Ramos (cell line): ENCODE measurements at regions not wholly inside any gene's neighbourhood (a gene's known extent, or its start where the extent isn't known, plus 50 kb on each side); places are given as distances from the start of the nearest gene placed in this dataset.
"Not testable (repeated sequence)": the region's sequence is repeated elsewhere in the genome, so short reads cannot be mapped to it uniquely, and the experiment has no call there.

Source experiments
- in situ Hi-C: fragments of 300-500 bp; cut with MboI; formaldehyde crosslinking; loops from one replicate; pipeline ENCODE4 v1.14.3; 2022; ENCODE audit warnings: low sequenced_read_pairs; ENCODE audit not compliant: unreplicated experiment

DNA sequence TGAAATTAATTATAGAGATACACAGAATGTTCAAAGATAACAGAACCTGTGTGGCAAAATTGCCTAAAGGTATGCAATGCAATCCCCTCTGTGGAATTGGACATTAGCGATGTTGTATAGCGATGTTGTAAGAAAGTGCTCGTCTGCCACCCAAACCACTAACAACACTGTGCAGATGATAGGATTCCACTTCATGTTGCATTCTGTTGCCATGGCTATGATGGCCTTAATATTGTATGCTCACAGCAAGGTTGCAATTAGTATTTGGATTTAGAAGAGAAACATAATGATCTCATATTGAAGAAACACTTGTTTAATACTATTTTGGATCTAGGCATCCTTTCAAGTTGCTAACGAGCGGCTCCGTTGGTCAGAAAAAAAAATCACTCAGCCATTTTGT, 260.3 kb downstream of the BCAT1 start:
- in situ Hi-C loops, result no loop called here

DNA sequence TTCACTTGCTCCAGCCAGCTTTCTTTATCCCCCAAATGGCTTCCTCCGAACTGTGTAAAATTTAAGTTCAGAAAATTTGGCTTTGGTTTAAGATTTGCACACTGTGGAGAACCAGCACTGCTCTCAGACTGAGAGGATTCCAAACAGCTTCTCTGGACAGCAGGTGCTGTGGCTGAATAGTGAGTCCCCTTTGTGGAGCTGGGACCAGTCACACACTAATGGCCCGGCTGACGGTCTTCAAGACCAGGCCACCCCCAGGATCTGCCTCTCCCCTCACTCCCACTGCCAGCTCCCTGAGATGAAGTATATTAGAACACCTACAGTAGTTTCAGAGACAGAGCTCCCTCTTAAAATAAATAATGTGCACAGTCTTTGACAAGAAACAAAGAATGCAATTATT, 267.3 kb downstream of the BCAT1 start:
- in situ Hi-C loops, result no loop called here

DNA sequence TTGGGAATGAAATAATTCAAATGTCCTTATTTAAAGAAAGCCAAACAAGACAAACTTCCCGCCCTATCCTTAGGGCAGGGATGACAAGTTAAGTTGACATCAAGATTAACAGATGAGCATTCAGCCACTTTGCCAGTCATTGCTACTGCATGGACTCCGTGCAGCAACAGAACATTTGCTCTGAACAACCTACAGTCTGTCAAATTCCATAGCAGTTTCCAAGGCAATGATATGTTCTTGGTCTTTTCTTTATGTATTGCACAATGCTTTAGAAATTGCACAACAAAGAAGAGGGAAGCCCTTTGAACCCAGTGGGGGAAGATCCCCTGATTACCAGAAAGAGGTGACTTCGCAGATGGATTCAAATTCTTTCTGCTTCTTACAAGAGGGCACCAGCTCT, 269.8 kb downstream of the BCAT1 start:
- in situ Hi-C loops, result no loop called here

DNA sequence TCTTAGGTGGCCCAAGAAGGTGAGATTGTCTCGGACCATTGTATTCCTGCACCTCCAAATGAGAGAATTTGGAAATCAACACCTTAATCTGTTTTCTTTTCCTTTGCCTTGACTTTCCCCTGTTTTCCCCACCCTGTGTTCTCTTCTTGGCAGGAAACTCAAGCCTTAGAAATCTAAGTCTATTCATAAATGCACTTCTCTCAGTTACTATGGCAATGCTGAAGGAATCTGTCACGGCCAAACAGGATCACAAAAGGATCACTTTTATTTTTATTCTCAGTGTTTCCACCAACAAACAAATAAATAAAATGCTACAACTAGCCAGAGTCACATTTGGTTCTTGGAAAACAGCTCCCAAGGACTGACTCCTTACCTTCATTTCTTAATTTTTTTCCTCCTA, 270.5 kb downstream of the BCAT1 start:
- in situ Hi-C loops, result no loop called here

DNA sequence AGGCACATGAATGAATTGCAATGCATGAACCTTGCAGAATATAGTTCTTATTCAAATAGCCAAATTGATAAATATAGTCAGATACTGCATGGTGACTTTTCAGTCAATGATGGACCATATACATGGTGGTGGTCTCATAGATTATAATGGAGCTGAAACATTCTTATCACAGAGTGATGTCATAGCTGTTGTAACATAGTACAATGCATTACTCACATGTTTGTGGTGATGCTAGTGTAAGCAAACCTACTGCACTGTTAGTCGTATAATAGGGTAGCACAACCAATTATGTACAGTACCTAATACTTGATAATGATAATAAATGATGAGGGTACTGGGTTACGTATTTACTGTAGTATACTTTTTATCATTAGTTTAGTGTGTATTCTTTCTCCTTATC, 280.3 kb downstream of the BCAT1 start:
- in situ Hi-C loops, result no loop called here

DNA sequence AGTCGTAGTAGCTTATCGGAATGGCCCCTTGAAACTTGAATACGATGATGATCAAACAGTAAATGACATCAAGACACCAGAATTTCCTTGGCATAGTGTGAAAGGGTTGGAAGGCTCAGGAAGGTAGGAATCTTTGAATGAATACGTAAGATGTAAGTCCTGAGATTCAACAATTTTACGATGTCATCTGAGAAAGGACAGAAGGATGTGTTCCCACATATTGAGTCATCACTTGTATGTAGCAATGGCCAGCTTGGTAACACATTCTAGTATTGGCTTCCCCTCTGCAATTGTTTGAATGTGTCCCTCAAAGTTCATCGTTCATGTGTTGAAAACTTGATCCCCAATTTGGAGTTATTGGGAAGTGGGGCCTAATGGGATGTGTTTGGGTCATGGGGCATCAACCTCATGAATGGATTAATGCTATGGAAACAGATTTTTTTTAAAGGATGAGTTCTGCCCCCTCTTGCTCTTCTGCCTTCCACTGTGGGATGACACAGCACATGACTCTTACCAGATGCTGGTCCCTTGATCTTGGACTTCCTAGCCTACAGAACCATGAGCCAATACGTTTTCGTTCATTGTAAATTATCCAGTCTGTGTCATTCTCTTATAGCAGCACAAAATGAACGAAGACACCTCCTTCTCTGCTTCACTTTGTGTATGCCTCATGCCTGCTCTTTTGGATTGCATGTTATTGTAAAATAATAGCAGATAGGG, 284.6 kb downstream of the BCAT1 start:
- in situ Hi-C loops, result no loop called here

DNA sequence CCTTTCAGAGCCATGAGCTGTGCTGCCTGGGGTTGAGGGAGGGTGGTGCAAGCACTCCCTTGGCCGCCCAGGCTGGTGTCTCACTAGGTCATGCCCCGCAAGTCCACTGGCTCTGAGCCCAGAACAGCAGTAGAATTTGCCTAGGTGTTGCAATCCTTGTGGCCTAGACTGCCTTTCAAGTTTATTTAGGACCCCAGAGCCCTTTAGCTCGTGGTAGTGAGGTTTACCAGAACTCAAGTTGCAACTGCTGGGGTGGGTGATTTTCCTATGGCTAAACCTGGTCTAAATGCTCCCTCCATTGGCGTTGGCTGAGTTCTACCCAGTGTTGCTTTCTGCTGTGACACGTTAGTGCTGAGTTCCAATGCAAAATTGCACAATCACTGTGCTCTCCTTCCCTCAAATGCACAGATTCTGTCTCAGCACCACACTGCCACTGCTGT, 287.2 kb downstream of the BCAT1 start:
- in situ Hi-C loops, result no loop called here

DNA sequence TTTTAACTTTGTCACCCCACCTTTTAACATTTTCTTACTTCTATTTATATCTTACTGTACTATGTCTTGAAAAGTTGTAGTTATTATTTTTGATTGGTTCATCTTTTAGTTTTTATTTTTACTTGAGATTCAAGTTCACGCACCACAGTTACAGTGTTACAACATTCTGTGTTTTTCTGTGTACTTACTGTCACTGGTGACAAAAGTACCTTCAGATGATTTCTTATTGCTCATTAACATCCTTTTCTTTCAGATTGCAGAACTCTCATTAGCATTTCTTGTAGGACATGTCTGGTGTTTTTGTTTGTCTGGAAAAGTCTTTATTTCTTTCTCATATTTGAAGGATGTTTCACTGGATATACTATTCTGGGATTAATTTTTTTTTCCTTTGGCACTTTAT, 289.9 kb downstream of the BCAT1 start:
- in situ Hi-C loops, result no loop called here

DNA sequence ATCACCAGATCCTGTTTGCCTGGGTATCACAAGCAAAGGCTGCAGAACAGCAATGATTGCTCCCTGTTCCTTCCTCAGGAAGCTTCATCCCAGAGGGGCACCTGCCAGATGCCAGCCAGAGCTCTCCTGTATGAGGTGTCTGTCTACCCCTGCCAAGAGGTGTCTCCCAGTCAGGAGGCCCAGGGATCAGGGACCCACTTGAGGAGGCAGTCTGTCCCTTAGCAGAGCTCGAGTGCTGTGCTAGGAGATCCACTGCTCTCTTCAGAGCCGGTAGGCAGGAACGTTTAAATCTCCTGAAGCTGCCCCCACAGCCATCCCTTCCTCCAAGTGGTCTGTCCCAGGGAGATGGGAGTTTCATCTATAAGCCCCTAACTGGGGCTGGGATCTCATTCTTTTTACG, 294.6 kb downstream of the BCAT1 start:
- in situ Hi-C loops, result not testable (repeated sequence)

DNA sequence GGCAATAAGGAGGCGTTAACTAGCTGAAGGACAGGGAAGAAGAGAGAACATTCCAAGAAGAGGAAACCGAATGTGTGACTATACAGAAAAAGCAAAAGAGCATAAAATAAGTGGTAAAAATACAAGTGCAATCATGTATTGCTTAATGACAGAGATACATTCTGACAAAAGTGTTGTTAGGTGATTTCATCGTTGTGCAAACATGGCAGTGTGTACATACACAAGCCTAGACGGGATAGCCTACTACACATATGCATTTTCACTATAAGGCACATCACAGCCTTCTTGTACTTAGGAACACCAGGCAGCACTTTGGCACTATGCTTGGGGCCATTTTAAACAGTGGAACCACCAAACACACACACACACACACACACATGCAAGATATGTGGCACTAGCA, 299.3 kb downstream of the BCAT1 start:
- in situ Hi-C loops, result no loop called here

DNA sequence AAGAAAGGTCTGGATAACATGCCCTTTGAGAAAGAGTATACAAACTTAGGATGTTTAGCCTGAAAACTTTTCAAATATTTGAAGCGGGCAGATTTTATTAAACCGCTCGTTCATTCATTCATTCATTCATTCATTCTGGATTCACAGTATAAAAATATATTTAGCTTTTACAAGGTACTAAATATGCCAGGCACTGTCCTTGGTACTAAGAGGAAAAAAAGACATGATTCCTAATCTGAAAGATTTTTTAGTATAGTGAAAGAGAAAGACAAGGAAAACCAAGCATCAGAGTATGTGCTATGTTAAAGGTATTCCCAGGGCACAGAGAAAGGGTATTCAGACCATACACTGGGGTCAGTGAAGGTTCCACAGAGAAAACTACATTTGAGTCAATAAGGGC, 299.7 kb downstream of the BCAT1 start:
- in situ Hi-C loops, result no loop called here

DNA sequence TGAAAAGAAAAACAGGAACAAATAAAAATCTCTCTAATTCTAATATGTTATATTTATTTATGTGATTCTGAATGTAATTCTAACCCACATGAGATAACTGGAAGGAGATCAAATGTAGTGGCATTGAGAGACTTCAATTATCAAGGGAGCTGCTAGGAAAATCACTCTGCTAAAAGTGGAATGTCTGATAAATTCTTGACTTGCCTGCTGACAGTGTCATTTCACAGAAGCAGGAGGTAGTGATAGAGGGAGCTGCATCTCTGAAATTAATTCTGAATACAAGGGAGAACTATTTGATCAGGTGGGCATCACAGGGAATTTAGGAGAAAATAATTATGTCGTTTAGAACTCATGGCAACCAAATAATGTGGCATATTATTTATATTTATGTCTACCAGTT, 303.6 kb downstream of the BCAT1 start:
- in situ Hi-C loops, result no loop called here

DNA sequence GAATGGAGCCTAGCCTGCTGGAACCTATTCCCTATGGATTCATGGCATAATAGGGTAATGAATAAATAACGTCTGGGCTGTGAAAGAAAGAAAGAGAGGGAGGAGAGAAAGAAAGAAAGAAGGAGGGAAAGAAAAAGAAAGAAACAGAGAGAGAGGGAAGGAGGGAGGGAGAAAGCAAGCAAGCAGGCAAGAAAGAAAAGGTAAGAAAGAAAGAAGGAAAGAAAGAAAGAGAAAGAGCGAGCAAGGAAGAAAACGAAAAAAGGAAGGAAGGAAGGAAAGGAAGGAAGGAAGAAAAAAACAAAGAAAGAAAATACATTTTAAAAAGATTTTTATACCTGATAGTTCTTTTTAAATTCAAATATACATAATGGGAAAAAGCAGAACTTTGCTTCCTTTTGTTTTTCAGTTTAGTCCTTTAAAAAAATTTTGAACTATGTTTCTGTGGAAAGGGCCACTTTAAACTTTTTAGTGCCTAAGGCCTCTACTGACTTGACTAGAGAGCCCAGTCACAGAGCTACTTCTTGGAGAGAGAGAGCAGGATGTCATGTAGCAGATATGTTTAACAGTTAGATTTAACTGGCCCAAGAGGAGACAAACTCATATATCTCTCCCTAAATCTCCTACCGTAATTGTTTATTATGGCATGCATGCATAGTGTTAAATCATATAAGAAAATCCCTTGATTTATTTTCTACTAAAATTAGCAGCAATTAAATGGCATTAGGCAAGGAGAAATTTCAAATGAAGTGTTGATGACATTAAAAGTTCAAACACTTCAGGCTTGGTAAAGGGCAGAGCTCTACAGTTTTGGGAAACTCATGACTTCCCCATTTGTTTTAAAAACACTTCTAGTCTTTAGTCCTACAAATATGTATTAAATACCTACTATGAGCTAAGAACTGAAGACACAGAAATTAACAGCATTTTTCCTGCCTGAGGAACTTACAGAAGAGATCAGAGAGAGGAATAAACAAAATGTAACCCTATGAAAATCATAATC, 305.5 kb downstream of the BCAT1 start:
- in situ Hi-C loops, result no loop called here

DNA sequence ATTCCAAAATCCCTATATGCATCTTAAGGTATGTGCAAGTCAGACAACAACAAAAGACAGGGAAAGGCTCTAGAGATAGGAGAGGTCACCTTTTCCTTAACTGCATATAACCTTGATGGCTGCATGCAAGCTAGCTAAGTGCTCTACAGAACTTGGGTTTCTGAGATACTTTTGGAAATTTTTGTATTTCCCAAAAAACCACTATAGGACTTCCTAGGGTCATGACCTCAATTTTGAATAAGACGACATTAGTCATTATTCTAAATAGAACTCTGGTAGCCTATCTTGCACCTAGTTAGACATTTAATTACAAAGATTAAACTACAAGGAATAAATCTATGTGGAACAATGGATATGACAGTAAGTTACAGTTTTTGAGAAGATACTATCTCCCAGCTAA, 309.3 kb downstream of the BCAT1 start:
- in situ Hi-C loops, result no loop called here

DNA sequence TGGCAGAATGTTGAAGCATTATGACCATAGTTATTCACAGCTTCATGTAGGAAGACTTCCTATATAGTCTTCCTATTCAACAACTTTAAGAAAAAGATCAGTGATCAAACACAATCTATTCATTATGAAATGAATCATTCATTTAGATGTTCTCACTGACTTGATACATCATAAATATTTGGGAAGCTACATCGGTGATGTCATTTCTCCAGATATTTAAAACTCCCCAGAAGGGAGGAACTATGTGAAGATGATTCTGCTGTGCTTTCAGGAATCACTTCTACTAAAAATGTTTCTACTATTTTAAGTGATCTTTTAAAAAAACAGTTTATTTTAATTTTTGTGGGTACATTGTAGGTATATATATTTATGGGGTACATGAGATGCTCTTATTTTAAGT, 316.4 kb downstream of the BCAT1 start:
- in situ Hi-C loops, result no loop called here

DNA sequence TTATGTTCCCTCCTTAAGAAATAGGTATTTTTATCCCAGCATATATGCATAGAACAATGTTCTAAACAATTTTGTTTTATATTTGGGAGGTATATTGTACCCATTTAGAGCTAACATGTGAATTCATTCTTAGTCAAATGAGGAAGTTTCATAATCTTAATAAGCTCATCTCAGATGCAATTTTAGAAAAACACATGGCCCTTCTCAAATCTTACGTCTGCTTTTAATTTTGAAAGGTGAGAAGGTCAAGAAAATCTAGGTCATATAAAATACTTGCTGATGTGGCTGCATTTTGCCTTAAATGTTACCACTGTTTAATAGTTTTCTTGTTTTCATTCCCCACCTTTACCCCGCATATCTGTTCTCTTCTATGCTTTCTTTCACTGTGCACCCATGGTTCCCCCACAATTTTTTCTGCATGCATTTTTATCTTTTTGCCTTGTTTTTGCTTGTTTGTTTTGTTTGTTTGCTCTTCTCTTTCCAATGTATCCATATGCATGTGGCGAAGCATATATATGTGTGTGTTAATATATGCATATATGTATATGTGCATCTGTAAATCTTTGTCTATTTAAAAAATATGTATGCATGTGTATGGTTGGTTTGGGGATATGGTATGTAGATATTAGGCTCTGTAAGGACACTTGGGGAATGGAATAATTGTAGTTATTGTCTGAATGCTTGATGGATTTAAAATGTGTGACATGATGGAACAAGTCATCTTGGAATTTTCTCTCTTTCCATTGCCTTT, 317.1 kb downstream of the BCAT1 start:
- in situ Hi-C loops, result no loop called here

DNA sequence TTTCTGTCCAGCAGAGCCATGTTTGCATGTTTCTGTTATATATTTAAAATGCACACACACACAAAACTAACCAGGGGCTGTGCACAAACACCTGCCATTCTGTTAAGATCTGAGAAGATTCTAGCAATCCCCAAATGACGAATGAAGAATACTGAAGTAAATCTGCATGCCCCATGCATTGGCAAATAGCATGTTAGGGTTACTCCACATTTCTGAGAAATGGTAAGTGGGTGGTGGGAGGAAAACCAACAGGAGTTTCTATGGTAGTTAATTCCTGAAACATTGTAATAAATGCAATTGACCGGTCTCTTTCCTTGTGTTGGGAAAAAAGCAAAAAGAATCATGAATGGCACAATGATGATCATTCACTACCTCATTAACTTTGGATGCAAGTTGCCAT, 318.0 kb downstream of the BCAT1 start:
- in situ Hi-C loops, result no loop called here

DNA sequence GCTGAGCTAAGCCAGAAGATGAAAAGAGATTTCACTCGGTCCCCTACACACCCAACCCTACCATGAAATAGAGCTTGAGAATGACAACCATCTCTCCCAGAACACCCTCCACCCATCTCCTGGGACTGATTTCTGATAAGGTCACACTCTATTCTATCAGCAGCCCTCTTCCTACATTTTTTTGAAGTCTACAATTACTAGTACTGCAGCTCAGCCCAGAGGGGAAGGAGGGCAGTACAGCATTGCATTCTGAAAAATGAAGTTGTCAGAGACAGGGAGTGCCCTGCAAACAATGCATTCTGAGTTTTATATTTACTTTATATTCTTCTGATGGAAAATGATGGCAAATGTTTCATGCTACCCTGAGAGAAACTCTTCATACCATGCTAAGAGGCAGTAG, 318.5 kb downstream of the BCAT1 start:
- in situ Hi-C loops, result no loop called here

DNA sequence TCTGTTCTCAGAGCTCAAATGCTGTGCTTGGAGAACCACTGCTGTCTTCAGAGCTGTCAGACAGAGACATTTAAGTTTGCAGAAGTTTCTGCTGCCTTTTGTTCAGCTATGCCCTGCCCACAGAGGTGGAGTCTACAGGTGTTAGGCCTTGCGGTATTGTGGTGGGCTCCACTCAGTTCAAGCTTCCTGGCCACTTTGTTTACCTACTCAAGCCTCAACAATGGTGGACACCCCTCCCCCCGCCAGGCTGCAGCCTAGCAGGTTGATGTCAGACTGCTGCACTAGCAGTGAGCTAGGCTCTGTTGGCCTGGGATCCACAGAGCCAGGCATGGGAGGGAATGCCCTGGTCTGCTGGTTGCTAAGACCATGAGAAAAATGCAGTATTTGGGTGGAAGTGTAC, 323.8 kb downstream of the BCAT1 start:
- in situ Hi-C loops, result no loop called here

DNA sequence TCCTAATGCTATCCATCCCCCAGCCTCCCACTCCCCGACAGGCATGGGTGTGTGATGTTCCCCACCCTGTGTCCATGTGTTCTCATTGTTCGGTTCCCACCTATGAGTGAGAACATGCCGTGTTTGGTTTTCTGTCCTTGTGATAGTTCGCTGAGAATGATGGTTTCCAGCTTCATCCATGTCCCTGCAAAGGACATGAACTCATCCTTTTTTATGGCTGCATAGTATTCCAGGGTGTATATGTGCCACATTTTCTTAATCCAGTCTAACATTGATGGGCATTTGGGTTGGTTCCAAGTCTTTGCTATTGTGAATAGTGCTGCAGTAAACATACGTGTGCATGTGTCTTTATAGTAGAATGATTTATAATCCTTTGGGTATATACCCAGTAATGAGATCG, 328.9 kb downstream of the BCAT1 start:
- in situ Hi-C loops, result not testable (repeated sequence)

DNA sequence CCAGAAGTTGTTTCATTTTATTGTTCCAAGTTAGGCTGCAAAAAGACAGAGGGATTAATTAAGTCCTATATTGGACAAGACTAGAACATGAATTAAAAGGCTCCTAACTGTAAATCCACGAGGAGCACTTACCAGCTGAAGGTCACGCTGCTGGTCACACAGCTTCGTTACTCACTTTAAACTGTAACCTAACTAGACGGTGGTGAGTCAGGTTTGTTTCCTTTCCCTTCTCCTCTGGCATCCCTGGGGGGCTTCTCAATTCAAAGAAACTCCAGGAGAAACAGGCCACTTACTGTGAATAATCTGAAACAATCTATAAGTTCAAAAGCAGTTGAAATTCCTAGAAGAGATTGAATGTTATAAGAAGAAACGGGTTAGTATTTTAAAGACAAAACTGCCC, 331.4 kb downstream of the BCAT1 start:
- in situ Hi-C loops, result no loop called here
